ENCODE measurements at regions not wholly inside any gene's neighbourhood (a gene's known extent, or its start where the extent isn't known, plus 50 kb on each side); places are given as distances from the start of the nearest gene placed in this dataset.
"Not testable (repeated sequence)": the region's sequence is repeated elsewhere in the genome, so short reads cannot be mapped to it uniquely, and the experiment has no call there.

GRCh38 chr12:68514807-68515411 is 95.8 kb upstream of the RAP1B start:
- no peak for DNase-seq

- no peak for DNase-seq
Observed at GRCh38 chr12:68515793-68516192, 94.9 kb upstream of the RAP1B start.

- no peak for DNase-seq
Observed at GRCh38 chr12:68521321-68521839, 89.3 kb upstream of the RAP1B start.

GRCh38 chr12:68521848-68522502 is 88.7 kb upstream of the RAP1B start:
- no peak for DNase-seq

- no peak for DNase-seq
Observed at GRCh38 chr12:68529466-68529865, 81.2 kb upstream of the RAP1B start.

- no peak for DNase-seq
Observed at GRCh38 chr12:68529869-68530268, 80.8 kb upstream of the RAP1B start.

GRCh38 chr12:68530299-68530698 is 80.4 kb upstream of the RAP1B start:
- no peak for DNase-seq

- no peak for DNase-seq
Observed at GRCh38 chr12:68530965-68531364, 79.7 kb upstream of the RAP1B start.

GRCh38 chr12:68532204-68532886 is 78.4 kb upstream of the RAP1B start:
- DNase-seq = no peak

- no peak for DNase-seq
Observed at GRCh38 chr12:68532887-68533248, 77.8 kb upstream of the RAP1B start.

- no peak for DNase-seq
Observed at GRCh38 chr12:68534108-68534507, 76.6 kb upstream of the RAP1B start.

GRCh38 chr12:68536885-68537485 is 73.7 kb upstream of the RAP1B start:
- no peak for DNase-seq

- no peak for DNase-seq
Observed at GRCh38 chr12:68537571-68537970, 73.1 kb upstream of the RAP1B start.

GRCh38 chr12:68538726-68539614 is 71.7 kb upstream of the RAP1B start:
- peak; percentile 75 for DNase-seq

- DNase-seq = no peak
Observed at GRCh38 chr12:68539615-68539952, 71.1 kb upstream of the RAP1B start.

- DNase-seq = not testable (repeated sequence)
Observed at GRCh38 chr12:68540768-68541167, 69.9 kb upstream of the RAP1B start.

GRCh38 chr12:68547318-68547717 is 63.4 kb upstream of the RAP1B start:
- DNase-seq = not testable (repeated sequence)

GRCh38 chr12:68552605-68553195 is 58.0 kb upstream of the RAP1B start:
- not testable (repeated sequence) for DNase-seq

- DNase-seq = no peak
Observed at GRCh38 chr12:68557011-68557730, 53.5 kb upstream of the RAP1B start.

- DNase-seq = no peak
Observed at GRCh38 chr12:68559246-68559645, 51.5 kb upstream of the RAP1B start.

GRCh38 chr12:68559984-68560850 is 50.5 kb upstream of the RAP1B start:
- DNase-seq = no peak
